Vagina (tissue), 2 donors: ENCODE measurements at regions not wholly inside any gene's neighbourhood (a gene's known extent, or its start where the extent isn't known, plus 50 kb on each side); places are given as distances from the start of the nearest gene placed in this dataset.

Experiments used
- CTCF ChIP-seq, 3 experiments: fragments of 450-650 bp in 2 of 3; fragments of 200-600 bp in 1 of 3; sonication (generic) in 1 of 3; IDR thresholded peaks; one replicate each; pipeline ENCODE4 v1.5.1; 2017 to 2019; ENCODE audit warnings: antibody characterized with exemption in 3 of 3, mild to moderate bottlenecking in 2 of 3, moderate library complexity in 2 of 3
- POLR2A ChIP-seq, 2 donors: fragments of 450-650 bp; IDR thresholded peaks; one replicate each; pipeline ENCODE4 v1.6.1; 2017; ENCODE audit warnings: antibody characterized with exemption in 2 of 2, mild to moderate bottlenecking in 2 of 2, moderate library complexity in 2 of 2
- POLR2AphosphoS5 ChIP-seq, 2 donors: sonication (generic); formaldehyde crosslinking; IDR thresholded peaks; one replicate each; pipeline ENCODE4 v1.9.0; 2017; ENCODE audit warnings: antibody characterized with exemption in 2 of 2, mild to moderate bottlenecking in 2 of 2, low read depth in 1 of 2; ENCODE audit not compliant: insufficient read depth in 1 of 2

GRCh38 chr2:102081606-102082005 is 60.9 kb upstream of the IL1R1 start:
- TF ChIP-seq CTCF (IDR thresholded peaks at IDR 0.05), result no peak
- no peak for TF ChIP-seq POLR2A (IDR thresholded peaks at IDR 0.05)
- no peak for TF ChIP-seq POLR2AphosphoS5 (IDR thresholded peaks at IDR 0.05; ENCODE audit: insufficient read depth in 1 of 2, low read depth in 1 of 2)
